GM13977 (cell line): ENCODE measurements at regions not wholly inside any gene's neighbourhood (a gene's known extent, or its start where the extent isn't known, plus 50 kb on each side); places are given as distances from the start of the nearest gene placed in this dataset.

Source experiments
- DNase-seq: peaks from one replicate; pipeline ENCODE4 v3.0.0; 2012; ENCODE audit warnings: low spot score
- in situ Hi-C: fragments of 300-500 bp; cut with MboI; formaldehyde crosslinking; loops from one replicate; pipeline ENCODE4 v1.12.0; 2022; ENCODE audit warnings: low sequenced_read_pairs, low pct_unique_long_range_greater_than_20kb, mixed read lengths, inconsistent platforms; ENCODE audit not compliant: unreplicated experiment
- TF ChIP-seq, protein P1 (sequence below): IDR thresholded peaks from 2 replicates; pipeline ENCODE4 v1.5.1; 2012; ENCODE audit warnings: mild to moderate bottlenecking, control low read depth; ENCODE audit not compliant: insufficient read depth; ENCODE audit errors: extremely low read depth, missing control alignments

DNA sequence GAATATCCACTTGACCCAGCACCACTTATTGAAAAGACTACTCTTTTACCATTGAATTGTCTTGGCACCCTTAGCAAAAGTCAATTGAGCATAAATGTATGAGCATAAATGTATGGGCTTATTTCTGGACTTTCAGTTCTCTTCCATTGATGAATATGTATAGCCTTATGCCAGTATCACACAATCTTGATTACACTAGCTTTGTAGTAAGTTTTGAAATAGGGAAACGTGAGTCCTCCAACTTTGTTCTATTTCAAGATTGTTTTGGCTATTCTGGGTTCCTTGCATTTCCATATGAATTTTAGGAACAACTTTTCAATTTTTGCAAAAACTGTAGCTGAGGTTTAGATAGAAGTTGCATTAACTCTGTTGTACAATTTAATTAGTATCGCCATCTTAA lies 601.0 kb downstream of the TLE1 start:
- TF ChIP-seq, protein P1, sequence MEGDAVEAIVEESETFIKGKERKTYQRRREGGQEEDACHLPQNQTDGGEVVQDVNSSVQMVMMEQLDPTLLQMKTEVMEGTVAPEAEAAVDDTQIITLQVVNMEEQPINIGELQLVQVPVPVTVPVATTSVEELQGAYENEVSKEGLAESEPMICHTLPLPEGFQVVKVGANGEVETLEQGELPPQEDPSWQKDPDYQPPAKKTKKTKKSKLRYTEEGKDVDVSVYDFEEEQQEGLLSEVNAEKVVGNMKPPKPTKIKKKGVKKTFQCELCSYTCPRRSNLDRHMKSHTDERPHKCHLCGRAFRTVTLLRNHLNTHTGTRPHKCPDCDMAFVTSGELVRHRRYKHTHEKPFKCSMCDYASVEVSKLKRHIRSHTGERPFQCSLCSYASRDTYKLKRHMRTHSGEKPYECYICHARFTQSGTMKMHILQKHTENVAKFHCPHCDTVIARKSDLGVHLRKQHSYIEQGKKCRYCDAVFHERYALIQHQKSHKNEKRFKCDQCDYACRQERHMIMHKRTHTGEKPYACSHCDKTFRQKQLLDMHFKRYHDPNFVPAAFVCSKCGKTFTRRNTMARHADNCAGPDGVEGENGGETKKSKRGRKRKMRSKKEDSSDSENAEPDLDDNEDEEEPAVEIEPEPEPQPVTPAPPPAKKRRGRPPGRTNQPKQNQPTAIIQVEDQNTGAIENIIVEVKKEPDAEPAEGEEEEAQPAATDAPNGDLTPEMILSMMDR = no peak
- DNase-seq = no peak
- in situ Hi-C loops = no loop called here

DNA sequence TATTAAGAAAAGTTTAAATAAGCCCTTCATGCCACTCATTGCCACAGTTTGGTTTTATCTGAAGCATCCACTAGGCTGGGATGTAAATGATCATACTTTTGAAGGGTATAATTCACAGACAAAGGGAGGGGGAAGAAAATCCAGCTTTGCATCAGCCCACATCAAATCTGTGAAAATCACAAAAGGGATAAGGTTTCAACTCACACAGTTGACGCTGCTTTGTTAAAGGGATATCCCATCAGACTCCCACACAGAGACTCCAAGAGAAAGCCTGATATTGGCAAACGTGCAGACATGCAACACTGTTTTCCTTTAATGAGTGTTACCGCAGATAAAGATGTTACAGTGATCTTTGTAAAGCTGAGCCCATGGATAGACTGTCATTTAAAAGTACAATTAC lies 602.9 kb downstream of the TLE1 start:
- in situ Hi-C loops = no loop called here
- TF ChIP-seq, protein P1 = no peak
- DNase-seq = no peak

DNA sequence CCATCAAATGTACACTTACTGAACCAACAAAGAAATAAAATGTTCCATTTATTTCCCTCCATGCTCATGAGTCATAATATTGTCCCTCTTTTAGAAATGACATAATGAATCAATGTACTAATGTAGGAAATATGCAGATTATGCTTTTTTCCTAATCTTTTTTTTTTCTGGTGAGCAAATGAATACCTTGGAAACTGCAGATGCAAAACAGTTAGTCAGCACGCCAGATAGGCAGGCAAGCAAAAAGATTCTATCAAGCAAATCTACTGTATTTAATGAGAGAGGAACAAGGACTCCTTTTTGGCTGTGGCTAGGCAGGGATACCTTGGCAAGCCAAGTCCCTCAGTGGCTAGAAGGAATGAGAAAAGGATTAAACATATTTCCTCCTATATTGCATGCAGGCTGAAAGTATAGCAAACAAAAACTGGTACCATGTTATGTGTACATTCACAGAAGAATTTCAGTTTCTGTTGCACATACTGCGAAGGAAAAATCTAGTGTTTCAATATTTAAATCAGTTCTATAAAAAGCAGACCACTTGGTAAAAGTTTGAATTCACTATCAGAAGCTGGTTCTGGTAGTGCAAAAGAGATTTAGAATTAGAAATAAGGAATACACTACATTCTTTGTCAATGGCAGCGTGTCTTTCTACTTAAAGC lies 605.4 kb downstream of the TLE1 start:
- no peak for DNase-seq
- in situ Hi-C loops = no loop called here
- TF ChIP-seq, protein P1 = no peak

DNA sequence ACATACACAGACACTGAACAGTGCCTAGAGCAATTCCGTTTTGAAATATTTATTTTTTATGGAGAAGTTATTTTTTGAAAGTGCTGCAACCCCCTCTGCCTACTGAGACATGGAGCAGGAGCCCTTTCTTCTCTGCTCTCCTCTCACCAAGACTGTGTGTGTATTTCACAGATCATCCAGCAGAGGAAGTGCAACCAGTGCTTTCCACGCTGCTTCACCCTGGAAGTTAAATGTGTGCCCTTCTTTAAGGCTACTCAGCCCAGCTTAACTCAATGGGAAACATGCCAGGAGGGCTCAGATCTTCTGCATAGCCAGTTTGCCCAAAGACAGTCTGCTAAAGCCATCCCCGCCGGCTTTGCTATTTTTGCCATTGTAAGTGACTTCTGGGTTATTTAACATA lies 606.3 kb downstream of the TLE1 start:
- in situ Hi-C loops = no loop called here
- TF ChIP-seq, protein P1 = no peak
- no peak for DNase-seq

DNA sequence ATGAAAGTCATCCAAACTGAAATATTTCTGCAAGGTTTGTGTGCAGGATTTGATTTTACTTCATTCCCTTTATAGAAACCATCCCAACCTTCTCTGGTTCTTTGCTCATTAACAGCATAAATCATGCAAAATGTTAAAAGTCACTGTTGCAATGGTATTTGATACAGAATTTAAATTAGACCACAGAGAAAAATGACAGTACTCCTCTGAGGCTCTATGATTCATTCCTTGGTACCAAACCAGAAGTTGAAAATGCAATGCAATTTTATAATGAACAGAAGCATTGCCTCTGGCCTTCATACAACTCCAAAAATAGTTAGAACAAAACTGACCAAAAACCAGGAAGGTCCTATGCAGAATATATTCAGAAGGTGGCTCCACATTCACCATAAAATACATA lies 607.1 kb downstream of the TLE1 start:
- in situ Hi-C loops = no loop called here
- DNase-seq = no peak
- TF ChIP-seq, protein P1 = no peak

DNA sequence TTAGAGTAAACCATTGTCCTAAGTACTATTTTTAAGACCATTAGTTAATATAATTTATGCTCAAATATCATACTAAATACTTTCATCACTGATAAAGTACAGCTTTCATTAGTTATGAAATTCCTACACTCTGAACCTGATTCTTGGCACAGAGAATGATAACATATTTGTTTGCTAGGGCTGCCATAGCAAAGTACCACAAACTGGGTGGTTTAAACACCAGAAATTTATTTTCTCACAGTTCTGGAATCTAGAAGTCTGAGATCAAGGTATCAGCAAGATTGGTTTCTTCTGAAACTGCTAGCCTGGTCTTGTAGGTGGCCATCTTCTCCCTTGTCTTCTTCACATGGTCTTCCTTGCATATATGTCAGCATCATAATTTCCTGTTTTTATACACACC lies 608.4 kb downstream of the TLE1 start:
- TF ChIP-seq, protein P1 = no peak
- in situ Hi-C loops = no loop called here
- DNase-seq = no peak

DNA sequence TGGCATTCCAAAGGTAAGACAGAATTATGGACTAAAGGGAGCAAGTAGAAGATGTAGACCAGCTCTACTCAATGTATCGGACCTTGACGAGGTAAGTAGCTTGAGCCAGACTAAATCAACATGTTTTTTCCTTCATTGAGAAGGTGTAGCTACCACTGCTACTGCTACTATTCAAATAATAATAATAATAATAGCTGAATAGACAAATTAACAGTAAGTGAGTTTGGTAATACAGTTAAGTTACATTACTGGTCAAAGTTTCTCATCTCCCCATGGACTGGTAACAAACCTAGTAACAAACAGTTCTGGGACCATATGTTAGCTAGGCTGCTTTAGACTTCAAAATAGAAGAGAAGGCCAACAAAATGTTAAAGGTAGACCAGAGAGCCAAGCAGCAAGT lies 609.2 kb downstream of the TLE1 start:
- no peak for DNase-seq
- in situ Hi-C loops = no loop called here
- TF ChIP-seq, protein P1 = no peak
